Psoas muscle (tissue), 7 donors: ENCODE measurements at regions not wholly inside any gene's neighbourhood (a gene's known extent, or its start where the extent isn't known, plus 50 kb on each side); places are given as distances from the start of the nearest gene placed in this dataset.

Experiments
- ATAC-seq, 4 donors: fragments of 200-7000 bp; cut with Tn5 transposase; one replicate each; pipeline ENCODE4 v1.9.1; 2020; ENCODE audit warnings: moderate library complexity in 3 of 4, mild to moderate bottlenecking in 2 of 4
- DNase-seq, 2 donors: peaks; one replicate each; pipeline ENCODE4 v3.0.0-alpha.2; 2020
- H3K27ac ChIP-seq: fragments of 200-600 bp; one replicate; pipeline ENCODE4 v1.8.0; 2022
- H3K27me3 ChIP-seq, 3 donors: fragments of 200-600 bp in 1 of 3; one replicate each; pipeline versions ENCODE4 v1.6.1 to v1.8.0; 2013 to 2022; ENCODE audit warnings: low read length in 2 of 3, mild to moderate bottlenecking in 2 of 3, moderate library complexity in 1 of 3; ENCODE audit not compliant: insufficient read depth in 3 of 3
- H3K36me3 ChIP-seq, 2 donors: fragments of 200-600 bp in 1 of 2; one replicate each; pipeline versions ENCODE4 v1.6.1 to v1.8.0; 2013 to 2022; ENCODE audit warnings: low read depth in 1 of 2, mild to moderate bottlenecking in 1 of 2, moderate library complexity in 1 of 2; ENCODE audit not compliant: insufficient read depth in 1 of 2
- H3K4me1 ChIP-seq: fragments of 200-600 bp; one replicate; pipeline ENCODE4 v1.8.0; 2022
- H3K4me3 ChIP-seq: fragments of 200-600 bp; one replicate; pipeline ENCODE4 v1.8.0; 2022; ENCODE audit warnings: mild to moderate bottlenecking
- H3K9me3 ChIP-seq: fragments of 200-600 bp; one replicate; pipeline ENCODE4 v1.8.0; 2022
- CTCF ChIP-seq: fragments of 200-600 bp; IDR thresholded peaks from one replicate; pipeline ENCODE4 v1.8.0; 2022; ENCODE audit warnings: antibody characterized with exemption
- WGBS, 3 donors: extraction: QIAGEN DNeasy Blood & Tissue Kit; methylation state at CpG; one replicate each; pipeline versions ENCODE4 v1.1.6 to v1.1.7; 2013; 5-methylcytosine and 5-hydroxymethylcytosine counted together
- intact Hi-C, 2 donors: fragments of 100-400 bp; cut with DNase I; formaldehyde crosslinking; loops; one replicate each; pipeline versions ENCODE4 v1.11.0 to v1.14.2; 2022
- donor health status: healthy with polysubstance abuse.
- donor health status: DM: no; HTN: no; CAD: no; lungs with moderate emphysema.
- donor health status: Bipolar disorder and iron deficiency.
- donor health status: healthy.
- donor health status: DM: yes; HTN: yes; CAD: no.
- donor health status: DM: no; HTN: no; CAD: no.
- donor health status: DM: yes; HTN: yes; CAD: no.

GRCh38 chr14:96693987-96694386 lies 103.2 kb upstream of the VRK1 start:
- no peaks in the 10 kb centered on the region for H3K27me3 ChIP-seq
- no peak for DNase-seq
- H3K4me3 ChIP-seq: no peak overlapping the region
- H3K27ac ChIP-seq: no peak overlapping the region
- no peaks in the 10 kb centered on the region for H3K4me1 ChIP-seq
- WGBS, 3 donors: 76 to 87% (median 80%) methylated on average over 4 of the region's 4 CpGs
- ATAC-seq: no peak
- intact Hi-C loops: no loop called here
- TF ChIP-seq CTCF: no peak
- H3K36me3 ChIP-seq: no peaks in the 10 kb centered on the region
- H3K9me3 ChIP-seq: no peaks in the 10 kb centered on the region

- DNase-seq (no peak), ATAC-seq (no peak)
- 64 to 77% (median 68%) methylated on average over 15 of the region's 15 CpGs for WGBS, 3 donors
- H3K4me3 ChIP-seq: no peak overlapping the region
- no peak for TF ChIP-seq CTCF
- H3K4me1 ChIP-seq: no peaks in the 10 kb centered on the region
- intact Hi-C loops: no loop called here
- no peaks in the 10 kb centered on the region for H3K36me3 ChIP-seq
- peaks cover 0 to 3% (median 0%) of the 10 kb centered on the region in 3 donors for H3K27me3 ChIP-seq
- no peaks in the 10 kb centered on the region for H3K9me3 ChIP-seq
- no peak overlapping the region for H3K27ac ChIP-seq
These were observed 98.1 kb upstream of the VRK1 start for GRCh38 chr14:96698960-96699539.

GRCh38 chr14:96699666-96700065 lies 97.5 kb upstream of the VRK1 start:
- H3K9me3 ChIP-seq: no peaks in the 10 kb centered on the region
- TF ChIP-seq CTCF: no peak
- peaks cover 0 to 5% (median 0%) of the 10 kb centered on the region in 3 donors for H3K27me3 ChIP-seq
- no peak overlapping the region for H3K27ac ChIP-seq
- DNase-seq (no peak), ATAC-seq (no peak)
- WGBS, 3 donors: 90 to 96% (median 95%) methylated on average over 3 of the region's 3 CpGs
- H3K36me3 ChIP-seq: no peaks in the 10 kb centered on the region
- no peaks in the 10 kb centered on the region for H3K4me1 ChIP-seq
- H3K4me3 ChIP-seq: no peak overlapping the region
- intact Hi-C loops: no loop called here

- TF ChIP-seq CTCF: no peak
- WGBS, 3 donors: 67 to 80% (median 76%) methylated on average over 6 of the region's 6 CpGs
- H3K4me1 ChIP-seq: no peaks in the 10 kb centered on the region
- no peaks in the 10 kb centered on the region for H3K9me3 ChIP-seq
- H3K27ac ChIP-seq: no peak overlapping the region
- peaks cover 0 to 8% (median 5%) of the 10 kb centered on the region in 3 donors for H3K27me3 ChIP-seq
- ATAC-seq: no peak
- intact Hi-C loops: no loop called here
- no peak overlapping the region for H3K4me3 ChIP-seq
- DNase-seq: no peak
- no peaks in the 10 kb centered on the region for H3K36me3 ChIP-seq
These were observed 94.4 kb upstream of the VRK1 start for GRCh38 chr14:96702831-96703230.
